PC-9 (cell line): ENCODE measurements at regions not wholly inside any gene's neighbourhood (a gene's known extent, or its start where the extent isn't known, plus 50 kb on each side); places are given as distances from the start of the nearest gene placed in this dataset.

Experiments
- EZH2 ChIP-seq: fragments of 200-600 bp; sonication (generic); IDR thresholded peaks from 2 replicates; pipeline ENCODE4 v1.8.0; 2017; ENCODE audit warnings: antibody characterized with exemption, low read depth
- TF ChIP-seq, protein P1 (sequence below): fragments of 200-600 bp; sonication (generic); conservative IDR thresholded peaks from 2 replicates; pipeline ENCODE4 v1.6.1; 2017; ENCODE audit warnings: mixed run types, antibody characterized with exemption, mild to moderate bottlenecking, moderate library complexity

DNA sequence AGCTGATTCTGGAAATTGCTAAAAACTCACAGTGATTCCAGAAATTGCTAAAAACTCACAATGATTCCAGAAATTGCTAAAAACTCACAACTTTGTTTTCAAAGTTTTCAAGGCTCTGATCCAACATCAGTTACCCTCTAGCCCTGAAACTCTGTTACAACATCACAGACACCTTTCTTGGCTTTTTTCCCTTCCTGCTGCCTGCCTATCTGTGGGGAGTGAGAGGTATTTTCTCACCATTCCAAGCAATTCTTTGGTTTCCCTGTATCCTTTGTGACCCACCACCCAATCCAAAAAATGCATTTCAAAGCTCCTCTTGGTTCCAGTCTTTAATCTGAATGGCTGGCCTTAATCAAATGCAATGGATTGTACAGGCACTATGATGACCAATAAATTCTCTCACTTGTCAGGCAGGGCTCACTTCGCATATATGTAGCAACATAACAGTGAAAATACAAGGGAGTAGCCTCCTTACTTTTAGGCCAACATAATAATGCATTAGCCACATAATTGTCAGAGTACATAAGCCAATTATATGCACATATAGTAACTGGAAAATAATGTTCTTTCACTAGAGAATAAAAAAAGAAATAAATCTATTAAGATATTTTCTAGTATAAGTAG, 1139.0 kb downstream of the ROBO2 start:
- TF ChIP-seq EZH2, result no peak
- TF ChIP-seq, protein P1, sequence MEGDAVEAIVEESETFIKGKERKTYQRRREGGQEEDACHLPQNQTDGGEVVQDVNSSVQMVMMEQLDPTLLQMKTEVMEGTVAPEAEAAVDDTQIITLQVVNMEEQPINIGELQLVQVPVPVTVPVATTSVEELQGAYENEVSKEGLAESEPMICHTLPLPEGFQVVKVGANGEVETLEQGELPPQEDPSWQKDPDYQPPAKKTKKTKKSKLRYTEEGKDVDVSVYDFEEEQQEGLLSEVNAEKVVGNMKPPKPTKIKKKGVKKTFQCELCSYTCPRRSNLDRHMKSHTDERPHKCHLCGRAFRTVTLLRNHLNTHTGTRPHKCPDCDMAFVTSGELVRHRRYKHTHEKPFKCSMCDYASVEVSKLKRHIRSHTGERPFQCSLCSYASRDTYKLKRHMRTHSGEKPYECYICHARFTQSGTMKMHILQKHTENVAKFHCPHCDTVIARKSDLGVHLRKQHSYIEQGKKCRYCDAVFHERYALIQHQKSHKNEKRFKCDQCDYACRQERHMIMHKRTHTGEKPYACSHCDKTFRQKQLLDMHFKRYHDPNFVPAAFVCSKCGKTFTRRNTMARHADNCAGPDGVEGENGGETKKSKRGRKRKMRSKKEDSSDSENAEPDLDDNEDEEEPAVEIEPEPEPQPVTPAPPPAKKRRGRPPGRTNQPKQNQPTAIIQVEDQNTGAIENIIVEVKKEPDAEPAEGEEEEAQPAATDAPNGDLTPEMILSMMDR, result no peak
